ENCODE measurements at regions not wholly inside any gene's neighbourhood (a gene's known extent, or its start where the extent isn't known, plus 50 kb on each side); places are given as distances from the start of the nearest gene placed in this dataset.

- TF ChIP-seq CTCF (IDR thresholded peaks at IDR 0.05; ENCODE audit: extremely low read depth in 1 of 2, insufficient read depth in 1 of 2, low read depth in 1 of 2, low read length in 2 of 2): no peak
- no peak for TF ChIP-seq POLR2A (IDR thresholded peaks at IDR 0.05; ENCODE audit: low read depth, low read length)
- TF ChIP-seq MAX (IDR thresholded peaks at IDR 0.05; ENCODE audit: insufficient read depth, insufficient read length): no peak
- TF ChIP-seq MYC (IDR thresholded peaks at IDR 0.05; ENCODE audit: low read depth, low read length): no peak
Observed at GRCh38 chr3:70532806-70533205, 220.4 kb upstream of the MDFIC2 start.

Data from endothelial cell of umbilical vein (primary cell).